Kidney epithelial cell (primary cell): ENCODE measurements at regions not wholly inside any gene's neighbourhood (a gene's known extent, or its start where the extent isn't known, plus 50 kb on each side); places are given as distances from the start of the nearest gene placed in this dataset.

Experiments used
- DNase-seq: peaks from one replicate; pipeline ENCODE4 v3.0.0-alpha.2; 2010; ENCODE audit warnings: low read depth
- H3K27me3 ChIP-seq: 2 replicates; pipeline ENCODE4 v1.6.0; 2011; ENCODE audit warnings: low read length; ENCODE audit not compliant: control insufficient read depth, insufficient read depth
- H3K36me3 ChIP-seq: 2 replicates; pipeline ENCODE4 v1.5.1; 2011; ENCODE audit warnings: low read length; ENCODE audit not compliant: control insufficient read depth, insufficient read depth
- H3K4me3 ChIP-seq: 2 replicates; pipeline ENCODE4 v1.5.1; 2011; ENCODE audit warnings: low read depth, mild to moderate bottlenecking, control low read depth, low read length
- CTCF ChIP-seq: IDR thresholded peaks from 2 replicates; pipeline ENCODE4 v1.5.1; 2011; ENCODE audit warnings: mild to moderate bottlenecking, moderate library complexity, low read length, control low read depth, inconsistent platforms; ENCODE audit not compliant: insufficient read depth, poor library complexity, severe bottlenecking

GRCh38 chr20:63094767-63095499, 88.2 kb upstream of the BHLHE23 start:
- Histone ChIP-seq H3K27me3 (peaks cover 29% of the 10 kb centered on the region), H3K4me3 (no peak overlapping the region), H3K36me3 (no peaks in the 10 kb centered on the region)
- TF ChIP-seq CTCF: no peak
- no peak for DNase-seq

DNA sequence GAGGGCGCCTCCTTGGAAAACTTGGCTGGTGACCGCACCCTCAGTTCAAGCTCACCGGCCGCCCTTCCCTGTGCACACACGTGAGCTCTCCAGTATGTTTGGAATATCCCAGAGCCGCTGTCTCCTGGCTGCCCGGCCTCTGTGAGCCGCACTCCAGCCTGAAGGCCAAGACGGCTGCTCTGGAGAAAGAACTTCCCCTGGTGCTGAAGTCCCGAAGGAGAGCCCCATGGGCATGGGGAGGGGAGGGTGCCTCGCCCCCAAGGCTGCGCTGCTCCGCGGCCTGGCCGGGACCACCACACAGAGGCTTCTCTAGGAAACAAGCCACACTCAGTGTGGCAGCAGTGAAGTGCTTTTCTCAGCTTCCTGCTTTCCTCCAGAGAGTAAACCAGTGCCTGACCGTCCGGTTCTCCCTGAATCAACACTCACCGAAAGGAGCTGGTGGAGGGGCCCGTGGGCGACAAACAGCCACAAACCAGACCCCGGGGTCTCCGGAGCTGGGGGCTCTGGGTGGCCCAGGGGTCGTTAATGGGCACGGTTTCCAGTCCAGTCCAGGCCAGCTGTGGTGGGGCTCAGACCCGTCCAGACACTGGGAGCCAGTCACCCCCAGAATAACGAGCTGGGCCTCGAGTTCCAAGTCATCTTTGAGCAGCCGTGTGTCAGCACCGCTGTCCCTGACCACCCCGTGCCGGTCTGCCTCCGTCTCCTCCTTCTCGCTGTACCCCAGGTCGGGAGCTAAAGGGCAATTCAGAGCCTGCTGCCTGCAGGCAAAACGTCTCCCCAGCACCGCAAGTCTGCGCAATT, 87.4 kb upstream of the BHLHE23 start:
- Histone ChIP-seq H3K4me3 (no peak overlapping the region), H3K36me3 (no peaks in the 10 kb centered on the region), H3K27me3 (peaks cover 27% of the 10 kb centered on the region)
- no peak for TF ChIP-seq CTCF
- no peak for DNase-seq

- no peak for TF ChIP-seq CTCF
- Histone ChIP-seq H3K36me3 (no peaks in the 10 kb centered on the region), H3K27me3 (peaks cover 29% of the 10 kb centered on the region), H3K4me3 (no peak overlapping the region)
- DNase-seq: no peak
Observed at GRCh38 chr20:63092660-63093215, 86.0 kb upstream of the BHLHE23 start.

DNA sequence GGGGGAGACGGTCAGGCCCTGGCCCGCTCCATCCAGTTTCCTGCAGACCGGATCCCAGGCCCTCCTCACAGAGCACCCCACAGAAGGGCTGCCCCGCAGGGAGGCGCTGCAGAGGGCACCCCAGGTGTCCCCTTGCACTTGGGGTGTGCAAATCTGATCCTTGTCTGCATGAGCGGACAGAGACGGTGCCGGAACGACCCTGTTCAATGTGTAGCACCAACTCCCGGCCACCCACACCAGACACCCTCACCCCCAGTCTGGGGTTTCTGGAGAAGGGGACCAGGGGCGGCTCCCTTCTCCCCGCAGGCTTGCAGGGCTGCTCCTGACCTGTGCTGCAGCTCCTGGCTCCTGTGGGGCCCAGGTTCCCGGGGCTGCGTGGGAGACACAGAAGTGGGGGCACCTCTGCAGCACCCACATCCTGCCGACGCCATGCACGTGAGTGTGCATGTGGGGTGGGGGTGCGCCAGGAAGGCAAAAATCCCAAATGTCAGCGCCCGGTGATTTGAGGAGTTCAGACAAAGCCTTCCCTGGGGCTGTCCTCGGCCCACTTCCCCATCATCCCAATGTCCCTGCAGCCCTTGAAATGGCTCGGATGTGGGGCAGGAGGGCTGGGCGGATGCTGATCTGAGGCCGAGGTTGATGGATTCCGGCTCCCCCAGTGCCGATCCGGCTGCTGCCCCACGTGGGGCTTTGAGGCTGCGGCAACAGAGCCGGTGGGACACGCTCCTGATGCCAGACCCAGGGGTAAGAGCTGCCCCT, 85.3 kb upstream of the BHLHE23 start:
- TF ChIP-seq CTCF: no peak
- no peak overlapping the region for H3K4me3 ChIP-seq
- H3K27me3 ChIP-seq: peaks cover 32% of the 10 kb centered on the region
- no peaks in the 10 kb centered on the region for H3K36me3 ChIP-seq
- no peak for DNase-seq

DNA sequence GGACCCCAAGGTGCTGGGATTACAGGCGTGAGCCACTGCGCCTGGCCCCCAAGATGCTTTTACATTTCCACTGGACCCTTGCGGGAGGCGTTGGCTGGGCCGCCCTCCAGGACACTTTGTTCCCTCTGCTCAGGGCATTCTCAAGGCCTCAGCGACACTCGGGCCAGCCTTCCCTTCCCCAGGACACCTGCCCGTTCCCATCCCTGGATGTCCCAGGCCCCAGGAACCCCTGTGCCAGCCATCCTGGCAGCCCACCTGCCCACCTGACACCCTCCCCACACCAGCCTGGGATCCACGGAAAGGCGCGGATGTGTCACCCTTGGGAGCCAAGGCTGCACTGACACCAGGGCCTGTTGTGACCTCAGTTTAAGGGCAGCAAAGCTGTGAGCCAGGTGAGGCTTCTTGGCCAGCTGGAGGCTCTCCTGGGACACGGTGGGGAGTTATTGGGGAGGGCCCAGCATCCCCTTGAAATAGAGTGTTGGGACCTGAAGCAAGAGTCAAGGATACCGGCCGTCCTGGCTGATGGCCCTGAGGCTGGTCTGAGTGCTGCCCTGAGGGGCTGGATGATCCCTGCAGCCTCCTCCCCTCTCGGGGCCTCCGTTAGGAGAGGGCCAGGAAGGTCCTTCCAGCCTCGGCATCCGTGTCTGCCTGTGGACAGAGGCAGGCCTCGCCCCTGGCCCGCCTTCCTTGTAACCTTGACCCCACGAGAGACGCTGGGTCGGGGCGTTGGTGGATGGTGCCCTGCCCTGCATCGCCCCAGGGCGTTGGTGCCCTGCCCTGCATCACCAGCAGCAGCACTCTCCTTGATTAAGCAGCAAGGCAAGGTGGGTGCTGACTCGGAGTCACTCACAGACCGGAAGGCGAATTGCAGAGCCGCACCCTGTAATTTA, 84.2 kb upstream of the BHLHE23 start:
- Histone ChIP-seq H3K36me3 (no peaks in the 10 kb centered on the region), H3K4me3 (no peak overlapping the region), H3K27me3 (peaks cover 28% of the 10 kb centered on the region)
- TF ChIP-seq CTCF: no peak
- no peak for DNase-seq
